MCF 10A (cell line): ENCODE measurements at regions not wholly inside any gene's neighbourhood (a gene's known extent, or its start where the extent isn't known, plus 50 kb on each side); places are given as distances from the start of the nearest gene placed in this dataset.

ENCODE experiments used
- BruUV-seq: library from RNA; stranded (reverse); fragments of 400-500 nt; replicated peaks from 2 replicates; lab custom pipeline; 2021; lab: Mats Ljungman, UMichigan
- CTCF ChIA-PET: fragments of 300-600 bp; sonication (Branson Sonifier 250); formaldehyde crosslinking; extraction: SDS; loops from one replicate; lab custom pipeline; 2021; ENCODE audit warnings: antibody characterized with exemption, inconsistent platforms; lab: Yijun Ruan, JAX
- POLR2A ChIA-PET: fragments of 300-600, 350-650 bp; sonication (Branson Sonifier 250); formaldehyde crosslinking; extraction: SDS; loops from one replicate; lab custom pipeline; 2020; ENCODE audit warnings: antibody characterized with exemption, inconsistent platforms; lab: Yijun Ruan, JAX
- DNase-seq: peaks from one replicate; pipeline ENCODE4 v3.0.0-alpha.2; 2018; ENCODE audit not compliant: unreplicated experiment
- H3K27ac Mint-ChIP-seq: one replicate; pipeline ENCODE4 v1.8.0; 2022; ENCODE audit warnings: mild to moderate bottlenecking, low read depth, mixed read lengths; ENCODE audit not compliant: unreplicated experiment
- H3K27me3 Mint-ChIP-seq: one replicate; pipeline ENCODE4 v1.8.0; 2022; ENCODE audit warnings: mixed read lengths; ENCODE audit not compliant: insufficient read depth, unreplicated experiment
- H3K36me3 Mint-ChIP-seq: one replicate; pipeline ENCODE4 v1.8.0; 2022; ENCODE audit warnings: mild to moderate bottlenecking, moderate library complexity, mixed read lengths; ENCODE audit not compliant: insufficient read depth, unreplicated experiment
- H3K4me1 Mint-ChIP-seq: one replicate; pipeline ENCODE4 v1.8.0; 2022; ENCODE audit warnings: mixed read lengths; ENCODE audit not compliant: insufficient read depth, unreplicated experiment
- H3K4me3 Mint-ChIP-seq: one replicate; pipeline ENCODE4 v1.8.0; 2022; ENCODE audit warnings: mild to moderate bottlenecking, moderate library complexity, mixed read lengths; ENCODE audit not compliant: unreplicated experiment
- H3K9me3 Mint-ChIP-seq: one replicate; pipeline ENCODE4 v1.8.0; 2022; ENCODE audit warnings: mixed read lengths; ENCODE audit not compliant: unreplicated experiment
- intact Hi-C: fragments of 100-400 bp; cut with micrococcal nuclease; formaldehyde crosslinking; loops from 2 replicates; pipeline ENCODE4 v1.14.1; 2022
- TF ChIP-seq, protein P1 (sequence below): fragments of 200-600 bp; IDR thresholded peaks from one replicate; pipeline ENCODE4 v1.8.0; 2022; ENCODE audit warnings: antibody characterized with exemption, mild to moderate bottlenecking; ENCODE audit not compliant: unreplicated experiment

DNA sequence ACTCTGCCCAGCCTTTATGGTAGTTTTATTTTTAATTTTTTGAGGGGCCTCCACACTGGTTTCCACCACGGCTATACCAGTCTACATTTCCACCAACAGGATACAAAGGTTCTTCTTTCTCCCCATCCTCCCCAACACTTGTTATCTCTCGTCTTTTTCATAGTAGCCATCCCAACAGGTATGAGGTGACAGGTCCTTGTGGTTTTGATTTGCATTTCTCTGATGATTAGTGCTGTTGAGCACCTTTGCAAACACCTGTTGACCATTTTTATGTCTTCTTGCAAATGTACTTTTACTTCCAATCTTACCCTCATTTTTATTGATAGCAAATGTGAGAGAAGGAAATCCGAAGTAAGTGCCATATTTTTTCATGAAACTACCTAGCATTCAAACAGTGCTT lies 195.4 kb upstream of the PREP start:
- H3K4me3 Mint-ChIP-seq: no peak overlapping the region
- BruUV-seq: no TSS peak
- intact Hi-C loops: no loop called here
- ChIA-PET POLR2A (interaction anchor here (1.0 to 1.6 kb wide), 6 partner anchors 11 to 487 kb away, joined by 3 to 10 read pairs (median 4); partner anchors contain the start of gene PRDM1), CTCF (no interaction called here)
- peaks cover 7% of the 10 kb centered on the region for H3K36me3 Mint-ChIP-seq
- no peaks in the 10 kb centered on the region for H3K9me3 Mint-ChIP-seq
- H3K27ac Mint-ChIP-seq: peak overlapping the region; percentile 98
- no peaks in the 10 kb centered on the region for H3K27me3 Mint-ChIP-seq
- TF ChIP-seq, protein P1, sequence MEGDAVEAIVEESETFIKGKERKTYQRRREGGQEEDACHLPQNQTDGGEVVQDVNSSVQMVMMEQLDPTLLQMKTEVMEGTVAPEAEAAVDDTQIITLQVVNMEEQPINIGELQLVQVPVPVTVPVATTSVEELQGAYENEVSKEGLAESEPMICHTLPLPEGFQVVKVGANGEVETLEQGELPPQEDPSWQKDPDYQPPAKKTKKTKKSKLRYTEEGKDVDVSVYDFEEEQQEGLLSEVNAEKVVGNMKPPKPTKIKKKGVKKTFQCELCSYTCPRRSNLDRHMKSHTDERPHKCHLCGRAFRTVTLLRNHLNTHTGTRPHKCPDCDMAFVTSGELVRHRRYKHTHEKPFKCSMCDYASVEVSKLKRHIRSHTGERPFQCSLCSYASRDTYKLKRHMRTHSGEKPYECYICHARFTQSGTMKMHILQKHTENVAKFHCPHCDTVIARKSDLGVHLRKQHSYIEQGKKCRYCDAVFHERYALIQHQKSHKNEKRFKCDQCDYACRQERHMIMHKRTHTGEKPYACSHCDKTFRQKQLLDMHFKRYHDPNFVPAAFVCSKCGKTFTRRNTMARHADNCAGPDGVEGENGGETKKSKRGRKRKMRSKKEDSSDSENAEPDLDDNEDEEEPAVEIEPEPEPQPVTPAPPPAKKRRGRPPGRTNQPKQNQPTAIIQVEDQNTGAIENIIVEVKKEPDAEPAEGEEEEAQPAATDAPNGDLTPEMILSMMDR: no peak
- DNase-seq: no peak
- H3K4me1 Mint-ChIP-seq: peaks cover 56% of the 10 kb centered on the region

DNA sequence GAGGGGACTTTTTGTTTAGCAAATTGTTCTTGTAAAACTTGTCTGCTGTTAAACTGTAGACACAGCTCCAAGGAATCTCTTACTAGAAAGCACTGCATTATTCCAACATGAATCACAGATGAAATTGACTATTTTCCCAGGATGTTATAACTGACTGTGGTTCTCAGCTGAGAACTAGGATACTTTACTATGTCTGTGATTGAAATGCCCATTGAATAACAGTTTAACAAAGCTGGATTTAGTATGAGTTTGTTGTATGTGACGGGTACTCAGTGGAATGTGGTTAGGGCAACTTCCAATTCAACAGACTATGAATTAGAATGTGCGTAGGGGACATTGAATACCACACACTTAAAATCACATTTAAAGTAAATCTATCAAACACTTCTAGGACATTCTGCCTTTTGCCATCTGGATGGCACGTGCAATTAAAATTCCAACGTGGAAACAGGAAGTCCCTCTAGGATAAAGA lies 193.4 kb upstream of the PREP start:
- Mint-ChIP-seq H3K27me3 (no peaks in the 10 kb centered on the region), H3K27ac (peak overlapping the region; percentile 84), H3K9me3 (no peaks in the 10 kb centered on the region), H3K36me3 (peaks cover 7% of the 10 kb centered on the region), H3K4me1 (peaks cover 65% of the 10 kb centered on the region), H3K4me3 (no peak overlapping the region)
- no TSS peak for BruUV-seq
- ChIA-PET CTCF (no interaction called here), POLR2A (interaction anchor here (0.7 to 1.1 kb wide), 5 partner anchors 9 to 236 kb away, joined by 3 read pairs; no protein-coding TSS in a partner anchor)
- DNase-seq: peak; percentile 77
- intact Hi-C loops: no loop called here
- TF ChIP-seq, protein P1: no peak

DNA sequence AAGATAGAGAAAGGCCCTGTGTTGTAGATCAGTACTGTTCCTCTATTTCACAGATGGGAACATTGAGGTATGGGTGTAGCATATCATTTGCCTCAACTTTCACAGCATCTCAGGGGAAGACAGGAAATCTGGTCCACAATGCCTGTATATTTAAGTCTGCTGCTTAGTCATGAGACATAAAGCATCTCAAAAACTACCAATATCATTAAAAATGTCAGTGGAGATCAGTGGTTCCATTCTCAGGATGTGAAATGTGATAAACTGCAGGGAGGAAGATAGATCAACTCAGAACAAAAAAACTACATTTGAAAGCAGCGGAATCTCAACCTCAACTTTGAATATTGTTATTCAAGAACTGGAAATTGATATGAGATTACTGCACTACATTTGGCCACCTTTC lies 192.9 kb upstream of the PREP start:
- no peak overlapping the region for H3K4me3 Mint-ChIP-seq
- intact Hi-C loops: no loop called here
- BruUV-seq: no TSS peak
- H3K9me3 Mint-ChIP-seq: no peaks in the 10 kb centered on the region
- no peaks in the 10 kb centered on the region for H3K27me3 Mint-ChIP-seq
- H3K4me1 Mint-ChIP-seq: peaks cover 66% of the 10 kb centered on the region
- ChIA-PET POLR2A (interaction anchor here (0.7 to 1.1 kb wide), 5 partner anchors 9 to 236 kb away, joined by 3 read pairs; no protein-coding TSS in a partner anchor), CTCF (no interaction called here)
- no peak for DNase-seq
- TF ChIP-seq, protein P1: no peak
- H3K36me3 Mint-ChIP-seq: peaks cover 7% of the 10 kb centered on the region
- peak overlapping the region; percentile 84 for H3K27ac Mint-ChIP-seq

DNA sequence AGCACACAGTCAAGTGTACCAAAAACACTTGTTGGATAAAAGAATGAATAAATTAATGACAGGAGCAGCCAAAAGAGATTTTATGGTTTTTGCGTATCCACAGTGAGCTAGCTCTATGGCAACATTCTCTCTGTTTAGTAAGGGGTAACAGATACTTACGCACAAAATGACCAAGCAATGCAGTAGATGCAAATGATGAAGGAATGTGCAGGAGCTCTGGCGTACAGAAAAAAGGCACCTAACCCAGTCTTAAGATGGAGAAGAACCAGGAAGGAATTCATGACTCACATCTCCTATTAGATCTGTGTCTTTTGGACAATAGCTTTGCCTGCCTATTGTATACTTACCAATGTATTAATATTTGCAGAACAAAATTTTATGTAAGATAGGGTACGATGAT lies 191.9 kb upstream of the PREP start:
- POLR2A ChIA-PET: interaction anchor here (0.6 to 2.0 kb wide), 9 partner anchors 9 to 492 kb away, joined by 3 to 9 read pairs (median 3); no protein-coding TSS in a partner anchor
- Mint-ChIP-seq H3K9me3 (no peaks in the 10 kb centered on the region), H3K36me3 (peaks cover 4% of the 10 kb centered on the region), H3K4me1 (peaks cover 58% of the 10 kb centered on the region), H3K27me3 (no peaks in the 10 kb centered on the region), H3K27ac (peak overlapping the region; percentile 68), H3K4me3 (no peak overlapping the region)
- BruUV-seq: no TSS peak
- DNase-seq: no peak
- intact Hi-C loops: no loop called here
- TF ChIP-seq, protein P1: no peak
- CTCF ChIA-PET: no interaction called here
